Astrocyte (in vitro differentiated cells and primary cell): ENCODE measurements at regions not wholly inside any gene's neighbourhood (a gene's known extent, or its start where the extent isn't known, plus 50 kb on each side); places are given as distances from the start of the nearest gene placed in this dataset.

Experiments
- DNase-seq: peaks from one replicate; pipeline ENCODE4 v3.0.0-alpha.2; 2010; ENCODE audit warnings: low read depth
- FAIRE-seq: peaks from 2 replicates; lab custom pipeline; 2011; peaks lifted over from hg19 to GRCh38; lab: Jason Lieb, UNC
- H2AFZ ChIP-seq: 2 replicates; pipeline ENCODE4 v1.6.0; 2012; ENCODE audit warnings: low read depth, low read length, inconsistent platforms
- H3K27ac ChIP-seq: 2 replicates; pipeline ENCODE4 v1.5.1; 2011; ENCODE audit warnings: low read depth, low read length, inconsistent platforms
- H3K27me3 ChIP-seq: 2 replicates; pipeline ENCODE4 v1.6.0; 2011; ENCODE audit warnings: low read length, inconsistent platforms; ENCODE audit not compliant: insufficient read depth
- H3K36me3 ChIP-seq: 2 replicates; pipeline ENCODE4 v1.5.1; 2011; ENCODE audit warnings: low read length, inconsistent platforms; ENCODE audit not compliant: insufficient read depth
- H3K4me1 ChIP-seq: 2 replicates; pipeline ENCODE4 v1.5.1; 2011; ENCODE audit warnings: low read length, inconsistent platforms; ENCODE audit not compliant: insufficient read depth
- H3K4me2 ChIP-seq: 2 replicates; pipeline ENCODE4 v1.6.0; 2012; ENCODE audit warnings: low read length, inconsistent platforms
- H3K4me3 ChIP-seq: 2 replicates; pipeline ENCODE4 v1.5.1; 2011; ENCODE audit warnings: low read depth, mild to moderate bottlenecking, low read length, inconsistent platforms; ENCODE audit not compliant: insufficient read depth
- H3K79me2 ChIP-seq: 2 replicates; pipeline ENCODE4 v1.6.0; 2012; ENCODE audit warnings: mild to moderate bottlenecking, low read length, inconsistent platforms; ENCODE audit not compliant: insufficient read depth
- H3K9ac ChIP-seq: 2 replicates; pipeline ENCODE4 v1.6.0; 2012; ENCODE audit warnings: mild to moderate bottlenecking, low read length, inconsistent platforms
- H3K9me3 ChIP-seq: 2 replicates; pipeline ENCODE4 v1.5.1; 2012; ENCODE audit warnings: low read depth, mild to moderate bottlenecking, low read length, inconsistent platforms; ENCODE audit not compliant: insufficient read depth
- H4K20me1 ChIP-seq: 2 replicates; pipeline ENCODE4 v1.6.0; 2012; ENCODE audit warnings: low read length, inconsistent platforms; ENCODE audit not compliant: insufficient read depth
- H3K27ac Mint-ChIP-seq: one replicate; pipeline ENCODE4 v1.8.0; 2021; ENCODE audit warnings: mild to moderate bottlenecking, mixed read lengths; ENCODE audit not compliant: unreplicated experiment
- H3K27me3 Mint-ChIP-seq: one replicate; pipeline ENCODE4 v1.8.0; 2021; ENCODE audit warnings: low read depth, mixed read lengths; ENCODE audit not compliant: unreplicated experiment
- H3K36me3 Mint-ChIP-seq: one replicate; pipeline ENCODE4 v1.8.0; 2021; ENCODE audit warnings: low read depth, mixed read lengths; ENCODE audit not compliant: unreplicated experiment
- H3K4me1 Mint-ChIP-seq: one replicate; pipeline ENCODE4 v1.8.0; 2021; ENCODE audit warnings: low read depth, mixed read lengths; ENCODE audit not compliant: unreplicated experiment
- H3K4me3 Mint-ChIP-seq: one replicate; pipeline ENCODE4 v1.8.0; 2021; ENCODE audit warnings: mild to moderate bottlenecking, moderate library complexity, mixed read lengths; ENCODE audit not compliant: unreplicated experiment
- H3K9me3 Mint-ChIP-seq: one replicate; pipeline ENCODE4 v1.8.0; 2021; ENCODE audit warnings: mild to moderate bottlenecking, mixed read lengths; ENCODE audit not compliant: unreplicated experiment
- CTCF ChIP-seq: IDR thresholded peaks from 2 replicates; pipeline ENCODE4 v1.5.1; 2011; ENCODE audit warnings: low read depth, mild to moderate bottlenecking, inconsistent platforms, low read length, moderate library complexity; ENCODE audit not compliant: insufficient read depth
- EZH2 ChIP-seq: IDR thresholded peaks from 2 replicates; pipeline ENCODE4 v1.6.1; 2012; ENCODE audit warnings: mild to moderate bottlenecking, low read length, inconsistent platforms; ENCODE audit not compliant: insufficient read depth

GRCh38 chr6:4549556-4550226 lies 226.5 kb upstream of the CDYL start:
- DNase-seq (no peak), FAIRE-seq (no peak)
- Mint-ChIP-seq H3K36me3 (peaks cover 6% of the 10 kb centered on the region), H3K4me3 (no peak overlapping the region), H3K9me3 (no peaks in the 10 kb centered on the region), H3K4me1 (no peaks in the 10 kb centered on the region), H3K27me3 (peaks cover 21% of the 10 kb centered on the region), H3K27ac (no peak overlapping the region)
- Histone ChIP-seq H3K4me1 (no peaks in the 10 kb centered on the region), H3K4me2 (no peak overlapping the region), H2AFZ (no peak overlapping the region), H3K9ac (no peak overlapping the region), H4K20me1 (no peaks in the 10 kb centered on the region), H3K27ac (no peak overlapping the region), H3K27me3 (no peaks in the 10 kb centered on the region), H3K79me2 (no peaks in the 10 kb centered on the region), H3K36me3 (no peaks in the 10 kb centered on the region), H3K9me3 (no peaks in the 10 kb centered on the region), H3K4me3 (no peak overlapping the region)
- no peak for TF ChIP-seq EZH2
- TF ChIP-seq CTCF = no peak

- Histone ChIP-seq H4K20me1 (no peaks in the 10 kb centered on the region), H2AFZ (no peak overlapping the region), H3K27ac (no peak overlapping the region), H3K4me1 (no peaks in the 10 kb centered on the region), H3K79me2 (no peaks in the 10 kb centered on the region), H3K4me2 (no peak overlapping the region), H3K9ac (no peak overlapping the region), H3K4me3 (no peak overlapping the region), H3K36me3 (no peaks in the 10 kb centered on the region), H3K27me3 (no peaks in the 10 kb centered on the region), H3K9me3 (no peaks in the 10 kb centered on the region)
- peaks cover 3% of the 10 kb centered on the region for H3K36me3 Mint-ChIP-seq
- H3K27me3 Mint-ChIP-seq = peaks cover 3% of the 10 kb centered on the region
- H3K4me1 Mint-ChIP-seq = no peaks in the 10 kb centered on the region
- H3K4me3 Mint-ChIP-seq = no peak overlapping the region
- no peak overlapping the region for H3K27ac Mint-ChIP-seq
- H3K9me3 Mint-ChIP-seq = no peaks in the 10 kb centered on the region
- FAIRE-seq = no peak
- TF ChIP-seq EZH2 = no peak
- no peak for TF ChIP-seq CTCF
- DNase-seq = no peak
These were observed 230.3 kb upstream of the CDYL start for GRCh38 chr6:4545893-4546292.

GRCh38 chr6:4543596-4543995 lies 232.6 kb upstream of the CDYL start:
- Mint-ChIP-seq H3K27me3 (no peaks in the 10 kb centered on the region), H3K4me3 (no peak overlapping the region), H3K36me3 (no peaks in the 10 kb centered on the region), H3K27ac (no peak overlapping the region), H3K9me3 (no peaks in the 10 kb centered on the region), H3K4me1 (no peaks in the 10 kb centered on the region)
- no peak for TF ChIP-seq EZH2
- TF ChIP-seq CTCF = no peak
- Histone ChIP-seq H3K9me3 (no peaks in the 10 kb centered on the region), H3K4me2 (no peak overlapping the region), H2AFZ (no peak overlapping the region), H3K9ac (no peak overlapping the region), H3K79me2 (no peaks in the 10 kb centered on the region), H3K27ac (no peak overlapping the region), H4K20me1 (no peaks in the 10 kb centered on the region), H3K4me3 (no peak overlapping the region), H3K36me3 (no peaks in the 10 kb centered on the region), H3K4me1 (no peaks in the 10 kb centered on the region), H3K27me3 (no peaks in the 10 kb centered on the region)
- DNase-seq = no peak
- no peak for FAIRE-seq
